Keratinocyte (primary cell): ENCODE measurements at regions not wholly inside any gene's neighbourhood (a gene's known extent, or its start where the extent isn't known, plus 50 kb on each side); places are given as distances from the start of the nearest gene placed in this dataset.

Experiments used
- EZH2 ChIP-seq: IDR thresholded peaks from one replicate; pipeline ENCODE4 v1.6.1; 2012; ENCODE audit warnings: inconsistent platforms, mild to moderate bottlenecking, low read length, moderate library complexity
- TF ChIP-seq, protein P1 (sequence below), 3 experiments: IDR thresholded peaks in 1 of 3; conservative IDR thresholded peaks in 1 of 3; optimal IDR thresholded peaks in 1 of 3; 2 replicates in 2 of 3; 3 replicates in 1 of 3; pipeline versions ENCODE3 to v1.5.1; 2011; ENCODE audit warnings: low read length in 3 of 3, mild to moderate bottlenecking in 3 of 3, moderate library complexity in 2 of 3, control low read depth in 1 of 3, inconsistent platforms in 1 of 3; ENCODE audit not compliant: insufficient read depth in 2 of 3; ENCODE audit errors: extremely low read depth in 1 of 3

DNA sequence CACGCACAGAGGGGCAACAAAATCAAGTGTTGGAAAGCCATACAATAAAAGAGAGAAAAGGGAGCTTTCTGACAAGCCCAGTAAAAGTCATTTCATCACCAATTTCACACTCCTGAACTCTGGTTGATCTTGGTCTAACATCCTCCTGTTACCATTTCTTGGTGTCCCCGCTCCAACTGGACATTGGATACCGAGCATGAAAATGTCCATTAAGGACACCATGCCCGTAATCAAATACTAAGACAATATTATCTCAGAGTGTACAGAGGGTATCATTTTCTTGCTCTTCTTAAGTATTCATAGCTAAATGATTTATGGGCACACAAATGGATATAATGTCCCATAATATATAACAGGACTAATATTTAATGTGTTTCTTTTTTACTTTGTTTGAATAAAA, 218.9 kb downstream of the EPHA4 start:
- TF ChIP-seq, protein P1, sequence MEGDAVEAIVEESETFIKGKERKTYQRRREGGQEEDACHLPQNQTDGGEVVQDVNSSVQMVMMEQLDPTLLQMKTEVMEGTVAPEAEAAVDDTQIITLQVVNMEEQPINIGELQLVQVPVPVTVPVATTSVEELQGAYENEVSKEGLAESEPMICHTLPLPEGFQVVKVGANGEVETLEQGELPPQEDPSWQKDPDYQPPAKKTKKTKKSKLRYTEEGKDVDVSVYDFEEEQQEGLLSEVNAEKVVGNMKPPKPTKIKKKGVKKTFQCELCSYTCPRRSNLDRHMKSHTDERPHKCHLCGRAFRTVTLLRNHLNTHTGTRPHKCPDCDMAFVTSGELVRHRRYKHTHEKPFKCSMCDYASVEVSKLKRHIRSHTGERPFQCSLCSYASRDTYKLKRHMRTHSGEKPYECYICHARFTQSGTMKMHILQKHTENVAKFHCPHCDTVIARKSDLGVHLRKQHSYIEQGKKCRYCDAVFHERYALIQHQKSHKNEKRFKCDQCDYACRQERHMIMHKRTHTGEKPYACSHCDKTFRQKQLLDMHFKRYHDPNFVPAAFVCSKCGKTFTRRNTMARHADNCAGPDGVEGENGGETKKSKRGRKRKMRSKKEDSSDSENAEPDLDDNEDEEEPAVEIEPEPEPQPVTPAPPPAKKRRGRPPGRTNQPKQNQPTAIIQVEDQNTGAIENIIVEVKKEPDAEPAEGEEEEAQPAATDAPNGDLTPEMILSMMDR (optimal IDR thresholded peaks at IDR 0.05 in 1 of 3, IDR thresholded peaks at IDR 0.05 in 1 of 3, conservative IDR thresholded peaks at IDR 0.05 in 1 of 3; ENCODE audit: extremely low read depth in 1 of 3, insufficient read depth in 2 of 3, low read length in 3 of 3), result no peak
- no peak for TF ChIP-seq EZH2
